ENCODE measurements at regions not wholly inside any gene's neighbourhood (a gene's known extent, or its start where the extent isn't known, plus 50 kb on each side); places are given as distances from the start of the nearest gene placed in this dataset.

DNA sequence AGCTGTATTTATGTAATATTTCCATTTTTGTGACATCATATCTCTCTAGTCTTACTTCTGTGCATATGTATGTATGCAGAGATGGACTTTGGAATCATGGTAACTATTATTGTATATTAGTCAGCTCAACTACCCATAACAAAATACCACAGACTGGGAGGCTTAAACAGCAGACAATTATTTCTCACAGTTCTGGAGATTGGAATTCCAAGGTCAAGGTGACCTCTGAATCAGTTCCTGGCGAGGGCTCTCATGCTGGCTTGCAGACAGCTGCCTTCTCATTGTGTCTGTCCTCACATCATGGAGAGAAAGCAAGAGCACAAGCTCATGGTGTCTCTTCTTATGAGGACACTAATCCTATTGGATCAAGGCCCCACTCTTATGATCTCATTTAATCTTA is 79.1 kb downstream of the RAMP3 start:
- TF ChIP-seq POLR2AphosphoS5 (IDR thresholded peaks at IDR 0.05), result no peak
- no peak for TF ChIP-seq CTCF (IDR thresholded peaks at IDR 0.05)
- no peak for TF ChIP-seq EP300 (IDR thresholded peaks at IDR 0.05)
